Adipocyte (in vitro differentiated cells): ENCODE measurements at regions not wholly inside any gene's neighbourhood (a gene's known extent, or its start where the extent isn't known, plus 50 kb on each side); places are given as distances from the start of the nearest gene placed in this dataset.

Experiments
- DNase-seq: peaks from one replicate; pipeline ENCODE4 v3.0.0-alpha.2; 2015; ENCODE audit warnings: low read depth
- H3K27me3 ChIP-seq: replicated peaks from 2 replicates; pipeline ENCODE4 v1.7.0; 2013; ENCODE audit warnings: mild to moderate bottlenecking, low read length, moderate library complexity; ENCODE audit not compliant: control insufficient read depth, insufficient read depth
- H3K36me3 ChIP-seq: 2 replicates; pipeline ENCODE4 v1.7.0; 2013; ENCODE audit warnings: low read length, mild to moderate bottlenecking, moderate library complexity; ENCODE audit not compliant: control insufficient read depth, insufficient read depth, severe bottlenecking
- H3K4me1 ChIP-seq: 2 replicates; pipeline ENCODE4 v1.7.0; 2013; ENCODE audit warnings: mild to moderate bottlenecking, low read length, moderate library complexity; ENCODE audit not compliant: control insufficient read depth, insufficient read depth
- H3K4me3 ChIP-seq: 2 replicates; pipeline ENCODE4 v1.7.0; 2013; ENCODE audit warnings: mild to moderate bottlenecking, low read length, moderate library complexity
- H3K9ac ChIP-seq: 2 replicates; pipeline ENCODE4 v1.7.0; 2013; ENCODE audit warnings: mild to moderate bottlenecking, low read length, moderate library complexity
- H3K9me3 ChIP-seq: 2 replicates; pipeline ENCODE4 v1.7.0; 2013; ENCODE audit warnings: mild to moderate bottlenecking, low read length, moderate library complexity; ENCODE audit not compliant: control insufficient read depth

DNA sequence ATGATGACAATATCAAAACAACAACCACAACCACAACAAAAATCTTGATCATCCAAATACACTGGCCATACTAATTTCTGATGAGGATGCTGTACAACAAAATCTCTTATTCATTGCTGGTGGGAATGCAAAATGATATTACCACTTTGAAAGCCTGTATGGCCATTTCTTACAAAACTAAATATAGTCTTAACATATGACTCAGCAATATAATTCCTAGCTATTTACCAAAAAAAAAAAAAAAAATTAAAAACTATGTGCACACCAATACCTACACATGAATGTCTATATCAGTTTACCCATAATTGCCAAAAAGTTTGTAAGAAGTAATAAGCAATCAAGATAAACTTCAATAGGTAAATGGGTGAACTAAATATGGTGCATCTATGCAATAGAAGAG lies 1379.7 kb downstream of the CDH11 start:
- no peak overlapping the region for H3K4me3 ChIP-seq
- no peaks in the 10 kb centered on the region for H3K27me3 ChIP-seq
- no peaks in the 10 kb centered on the region for H3K4me1 ChIP-seq
- DNase-seq = no peak
- no peaks in the 10 kb centered on the region for H3K36me3 ChIP-seq
- H3K9ac ChIP-seq = no peak overlapping the region
- no peaks in the 10 kb centered on the region for H3K9me3 ChIP-seq

DNA sequence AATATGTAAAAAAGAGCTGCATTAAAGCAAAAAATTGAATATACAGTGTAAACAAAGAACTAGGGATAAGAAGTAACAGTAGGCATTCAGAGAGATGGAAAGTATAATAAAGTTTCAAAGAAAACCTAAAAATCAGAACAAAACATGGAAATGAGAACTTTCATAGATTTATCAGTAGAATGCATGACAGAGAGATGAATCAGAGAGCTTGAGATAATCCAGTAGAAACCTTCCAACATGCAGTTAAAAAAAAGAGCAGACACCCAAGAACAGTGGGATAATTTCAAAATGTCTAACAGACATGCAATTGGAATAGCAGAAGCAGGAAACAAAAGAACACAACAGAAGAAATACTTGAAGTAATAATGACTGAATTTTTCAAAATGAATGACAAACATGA lies 1384.2 kb downstream of the CDH11 start:
- Histone ChIP-seq H3K36me3 (no peaks in the 10 kb centered on the region), H3K4me1 (no peaks in the 10 kb centered on the region), H3K27me3 (no peaks in the 10 kb centered on the region), H3K9me3 (no peaks in the 10 kb centered on the region), H3K4me3 (no peak overlapping the region), H3K9ac (no peak overlapping the region)
- DNase-seq = peak; percentile 20

DNA sequence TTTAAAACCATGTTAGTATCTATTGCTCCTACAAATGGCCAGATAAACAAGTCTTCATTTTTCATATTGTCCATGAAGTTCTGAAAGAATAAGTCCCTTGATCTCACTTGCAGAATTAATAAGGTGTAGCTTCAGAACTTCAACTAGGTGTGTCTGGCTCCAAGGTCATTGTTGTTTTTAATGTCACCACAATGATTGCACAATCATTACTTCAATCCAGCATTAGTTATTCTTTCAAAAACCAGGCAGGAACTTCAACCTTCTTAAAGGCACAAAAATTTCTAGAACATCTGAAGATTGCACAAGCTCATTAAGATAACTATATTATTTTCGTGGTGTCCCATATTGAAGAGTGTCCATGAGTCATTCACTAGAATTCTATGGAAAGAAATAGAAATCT lies 1386.4 kb downstream of the CDH11 start:
- Histone ChIP-seq H3K9ac (no peak overlapping the region), H3K36me3 (no peaks in the 10 kb centered on the region), H3K27me3 (no peaks in the 10 kb centered on the region), H3K9me3 (no peaks in the 10 kb centered on the region), H3K4me1 (no peaks in the 10 kb centered on the region), H3K4me3 (no peak overlapping the region)
- DNase-seq = peak; percentile 6

DNA sequence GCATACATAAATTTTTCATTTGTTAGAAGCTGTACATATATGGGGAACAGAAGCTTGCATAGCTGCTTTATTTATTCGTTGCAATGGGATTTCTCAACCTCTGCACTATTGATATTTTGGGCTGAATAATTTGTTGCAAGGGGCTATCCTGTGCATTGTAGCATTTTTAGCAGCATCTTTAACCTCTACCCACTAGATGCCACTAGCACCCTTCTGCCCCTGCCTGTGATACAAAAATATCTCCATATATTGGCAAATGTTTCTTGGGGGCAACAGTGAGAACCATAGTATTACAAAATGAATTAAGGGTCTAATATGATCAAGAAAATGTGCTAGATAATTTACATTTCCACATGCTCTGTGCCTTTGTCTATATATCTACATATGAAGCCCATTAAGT lies 1401.0 kb downstream of the CDH11 start:
- DNase-seq = peak; percentile 14
- H3K4me1 ChIP-seq = no peaks in the 10 kb centered on the region
- no peak overlapping the region for H3K4me3 ChIP-seq
- no peaks in the 10 kb centered on the region for H3K27me3 ChIP-seq
- no peaks in the 10 kb centered on the region for H3K36me3 ChIP-seq
- H3K9me3 ChIP-seq = no peaks in the 10 kb centered on the region
- no peak overlapping the region for H3K9ac ChIP-seq

DNA sequence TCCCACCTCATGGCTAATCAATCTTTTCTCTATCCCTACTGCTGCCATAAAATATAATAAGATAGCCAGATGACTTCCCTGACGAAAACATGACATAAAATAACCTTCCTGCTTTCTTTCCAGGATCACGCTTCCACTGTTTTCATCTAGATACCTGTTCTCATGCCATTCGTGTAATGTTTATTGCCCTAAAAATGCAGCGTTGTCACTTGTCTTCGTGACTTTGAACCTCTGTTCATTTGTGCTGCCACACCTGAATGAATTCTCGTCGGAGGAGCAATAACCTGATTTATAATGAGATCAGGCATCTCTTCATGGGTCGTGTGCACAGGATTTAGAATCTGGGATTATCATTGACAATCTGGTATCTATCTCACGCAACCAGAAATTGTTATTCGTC lies 1401.9 kb downstream of the CDH11 start:
- Histone ChIP-seq H3K27me3 (no peaks in the 10 kb centered on the region), H3K4me1 (no peaks in the 10 kb centered on the region), H3K4me3 (no peak overlapping the region), H3K9ac (no peak overlapping the region), H3K9me3 (no peaks in the 10 kb centered on the region), H3K36me3 (no peaks in the 10 kb centered on the region)
- no peak for DNase-seq

DNA sequence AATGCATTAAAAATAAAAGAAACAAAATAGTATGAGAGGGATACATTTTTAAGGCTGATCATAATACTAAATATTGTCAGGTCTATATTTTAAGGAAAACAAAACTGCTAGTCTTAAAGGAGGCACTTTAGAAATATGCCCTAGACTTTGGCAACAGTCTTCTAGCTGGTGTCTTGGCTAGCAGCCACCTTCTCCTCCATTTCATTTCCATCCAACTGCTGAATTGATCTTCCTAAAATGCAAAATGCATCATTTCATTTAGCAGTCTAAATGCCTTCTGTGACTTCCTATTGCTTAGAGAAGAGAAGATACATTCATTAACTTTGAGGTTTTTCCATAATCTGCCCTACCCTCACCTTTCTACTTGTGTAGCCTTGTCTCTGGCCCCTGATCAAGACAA lies 1404.1 kb downstream of the CDH11 start:
- DNase-seq = no peak
- Histone ChIP-seq H3K9ac (no peak overlapping the region), H3K36me3 (no peaks in the 10 kb centered on the region), H3K9me3 (no peaks in the 10 kb centered on the region), H3K4me3 (no peak overlapping the region), H3K27me3 (no peaks in the 10 kb centered on the region), H3K4me1 (no peaks in the 10 kb centered on the region)

DNA sequence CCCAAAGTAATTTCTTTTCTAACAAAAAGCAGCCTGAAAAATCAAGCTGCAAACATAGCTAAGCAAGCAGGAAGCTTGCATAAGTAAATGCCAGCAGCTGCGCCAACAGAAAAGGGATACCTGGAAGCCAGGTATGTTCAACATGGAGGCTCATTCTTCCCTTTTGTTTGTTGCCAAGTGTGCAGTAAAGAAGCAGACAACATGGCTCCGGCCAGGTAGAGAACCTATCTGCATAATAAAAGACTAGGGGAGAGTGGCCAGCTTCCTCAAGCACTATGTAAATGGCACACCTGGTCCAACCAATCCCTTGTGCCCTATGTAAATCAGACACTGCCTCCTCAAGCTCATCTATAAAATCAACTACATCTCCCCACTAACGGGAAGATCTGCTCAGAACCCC lies 1407.0 kb downstream of the CDH11 start:
- no peak overlapping the region for H3K9ac ChIP-seq
- no peak for DNase-seq
- H3K4me1 ChIP-seq = no peaks in the 10 kb centered on the region

DNA sequence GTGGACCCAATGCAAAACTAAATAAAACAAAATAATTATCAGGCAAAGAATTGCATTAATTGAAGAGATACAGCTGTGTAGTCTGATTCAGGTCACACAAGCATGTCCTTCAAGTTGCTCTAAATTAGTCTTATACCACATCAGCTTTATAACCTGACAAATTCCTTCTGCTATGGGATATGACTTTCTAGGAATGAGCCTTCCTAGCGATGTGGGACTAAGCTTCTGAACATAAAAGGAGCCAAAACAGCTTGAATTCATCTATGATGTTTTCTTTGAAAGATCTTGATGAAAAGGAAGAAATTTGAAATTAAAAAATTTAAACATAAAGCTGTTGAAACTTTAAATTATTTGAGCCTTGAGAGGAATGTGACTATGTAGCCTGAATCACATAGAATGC lies 1409.1 kb downstream of the CDH11 start:
- no peak for DNase-seq
- no peaks in the 10 kb centered on the region for H3K4me1 ChIP-seq
- no peaks in the 10 kb centered on the region for H3K27me3 ChIP-seq
- no peak overlapping the region for H3K4me3 ChIP-seq
- H3K36me3 ChIP-seq = no peaks in the 10 kb centered on the region
- H3K9ac ChIP-seq = no peak overlapping the region
- H3K9me3 ChIP-seq = no peaks in the 10 kb centered on the region

More for the DNA sequence above, 1407.0 kb downstream of the CDH11 start:
- Histone ChIP-seq H3K9me3 (no peaks in the 10 kb centered on the region), H3K27me3 (no peaks in the 10 kb centered on the region), H3K36me3 (no peaks in the 10 kb centered on the region), H3K4me3 (no peak overlapping the region)

DNA sequence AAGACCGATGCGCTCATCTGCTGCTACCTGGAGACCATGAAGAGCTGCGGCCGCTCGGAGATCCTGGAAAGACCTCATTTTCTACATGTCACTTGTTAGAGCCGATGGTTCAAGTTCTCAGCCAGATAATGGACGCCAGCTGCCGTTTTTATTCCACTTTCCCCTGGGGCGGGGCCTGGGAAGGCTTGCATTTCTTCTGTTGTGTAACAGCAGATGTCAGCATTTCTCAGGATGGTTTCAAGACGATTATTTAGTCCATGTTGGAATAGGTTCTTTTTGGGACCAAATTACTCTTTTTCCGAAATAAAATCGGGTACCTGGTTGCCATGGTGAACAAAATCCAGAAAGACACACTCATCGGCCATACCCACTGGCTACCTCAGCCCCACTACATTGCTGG lies 1418.3 kb downstream of the CDH11 start:
- H3K9ac ChIP-seq = no peak overlapping the region
- no peak for DNase-seq
- H3K4me1 ChIP-seq = no peaks in the 10 kb centered on the region
- H3K27me3 ChIP-seq = no peaks in the 10 kb centered on the region
- no peak overlapping the region for H3K4me3 ChIP-seq
- no peaks in the 10 kb centered on the region for H3K36me3 ChIP-seq
- no peaks in the 10 kb centered on the region for H3K9me3 ChIP-seq

DNA sequence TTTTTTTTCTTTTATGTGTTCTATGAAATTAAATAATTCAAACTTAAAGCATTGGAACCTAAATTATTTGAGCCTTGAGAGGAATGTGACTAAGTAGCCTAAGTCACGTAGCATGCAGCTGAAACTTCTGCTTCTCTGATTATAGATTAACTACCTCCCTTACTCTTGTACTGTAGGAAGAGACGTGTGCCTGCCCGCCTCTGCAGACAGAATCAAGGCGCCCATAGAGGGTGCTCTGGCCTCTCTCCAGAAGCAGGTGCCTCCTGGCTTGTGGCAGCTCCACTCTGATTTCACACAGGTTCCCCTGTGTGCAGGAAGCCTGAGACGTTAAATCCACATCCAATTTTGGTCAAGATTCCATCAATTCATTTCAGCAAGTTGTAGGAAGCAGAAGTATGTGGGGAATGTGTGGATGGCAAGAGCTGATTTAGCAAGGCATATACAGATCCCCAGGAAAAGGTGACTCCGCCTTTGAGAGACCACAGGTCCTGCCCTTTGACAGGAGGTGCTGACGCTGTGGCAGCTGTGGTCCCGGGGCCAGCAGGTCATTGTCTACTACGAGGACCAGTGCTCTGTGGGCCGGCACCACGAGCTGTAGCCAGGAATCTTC lies 1418.8 kb downstream of the CDH11 start:
- DNase-seq = no peak
- H3K4me1 ChIP-seq = no peaks in the 10 kb centered on the region
- no peaks in the 10 kb centered on the region for H3K27me3 ChIP-seq
- no peak overlapping the region for H3K9ac ChIP-seq
- H3K4me3 ChIP-seq = no peak overlapping the region
- H3K36me3 ChIP-seq = no peaks in the 10 kb centered on the region
- H3K9me3 ChIP-seq = no peaks in the 10 kb centered on the region

DNA sequence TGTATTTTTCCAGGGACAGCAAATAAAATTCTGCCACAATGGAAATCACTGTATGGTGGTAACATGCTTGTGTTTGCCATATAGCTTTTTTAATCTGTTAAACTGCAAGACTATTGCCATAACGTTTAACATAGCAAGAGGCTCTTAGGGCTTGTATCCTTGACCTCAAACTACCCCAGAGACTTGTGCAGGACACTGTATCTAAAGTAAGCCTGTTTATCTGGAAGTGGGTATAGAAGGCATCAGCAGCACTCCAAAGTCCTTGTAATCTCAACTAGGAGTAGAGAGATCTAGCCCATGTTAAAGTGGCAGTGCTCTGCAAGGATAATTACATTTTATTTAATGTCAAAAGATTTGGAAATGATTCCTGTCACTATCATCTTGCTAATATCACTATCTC lies 1424.1 kb downstream of the CDH11 start:
- H3K9me3 ChIP-seq = no peaks in the 10 kb centered on the region
- H3K4me3 ChIP-seq = no peak overlapping the region
- no peaks in the 10 kb centered on the region for H3K36me3 ChIP-seq
- H3K4me1 ChIP-seq = no peaks in the 10 kb centered on the region
- DNase-seq = no peak
- H3K27me3 ChIP-seq = no peaks in the 10 kb centered on the region
- no peak overlapping the region for H3K9ac ChIP-seq

DNA sequence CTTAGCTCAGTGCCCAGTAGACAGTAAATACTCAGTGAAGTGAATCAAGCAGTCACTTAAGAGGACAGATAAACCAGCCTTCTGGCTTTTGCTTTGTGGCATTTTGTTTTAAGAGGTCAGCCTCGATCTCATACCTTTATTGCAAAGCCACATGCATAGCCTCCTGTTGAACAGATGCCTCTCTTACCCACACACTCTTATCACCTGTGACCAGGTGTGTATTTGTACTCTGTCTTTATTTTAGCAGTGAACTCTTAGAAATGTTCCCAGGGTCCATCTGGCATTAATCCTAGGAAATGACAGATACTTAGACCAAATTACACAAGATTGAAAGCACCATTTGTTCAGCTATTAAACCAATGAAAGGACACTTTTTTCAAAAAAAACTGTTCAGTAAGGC lies 1426.5 kb downstream of the CDH11 start:
- Histone ChIP-seq H3K36me3 (no peaks in the 10 kb centered on the region), H3K4me3 (no peak overlapping the region), H3K9me3 (peaks cover 2% of the 10 kb centered on the region), H3K9ac (no peak overlapping the region), H3K27me3 (no peaks in the 10 kb centered on the region), H3K4me1 (no peaks in the 10 kb centered on the region)
- DNase-seq = no peak
